GM19467 (cell line): ENCODE measurements at regions not wholly inside any gene's neighbourhood (a gene's known extent, or its start where the extent isn't known, plus 50 kb on each side); places are given as distances from the start of the nearest gene placed in this dataset.
"Not testable (repeated sequence)": the region's sequence is repeated elsewhere in the genome, so short reads cannot be mapped to it uniquely, and the experiment has no call there.

Source experiments
- ATAC-seq: cut with Tn5 transposase; IDR thresholded peaks from one replicate; pipeline ENCODE4 v1.9.1; 2021; ENCODE audit warnings: mild to moderate bottlenecking, moderate library complexity; ENCODE audit not compliant: unreplicated experiment

DNA sequence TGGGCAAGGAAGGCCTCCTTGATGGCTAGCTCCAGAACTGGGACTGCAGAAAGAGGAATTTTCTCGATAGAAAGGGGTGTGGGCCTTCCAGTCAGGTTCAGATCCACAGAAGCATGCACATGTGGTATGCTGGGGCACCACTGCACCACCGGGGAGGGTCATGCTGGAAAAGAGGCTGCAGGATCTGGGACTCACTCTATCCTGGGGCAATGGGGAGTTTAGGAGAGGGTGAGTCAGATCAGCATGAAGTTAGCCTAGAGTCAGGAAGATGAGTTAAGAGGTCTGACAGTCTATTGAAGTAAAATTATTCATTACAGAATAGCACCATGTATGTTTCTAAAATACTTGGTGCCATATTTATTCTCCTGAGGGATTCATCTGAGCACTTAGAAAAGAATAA lies 130.2 kb upstream of the TOPAZ1 start:
- no peak for ATAC-seq

- ATAC-seq = no peak
Observed at GRCh38 chr3:44114142-44114541, 127.5 kb upstream of the TOPAZ1 start.

GRCh38 chr3:44117239-44117638 lies 124.4 kb upstream of the TOPAZ1 start:
- no peak for ATAC-seq

DNA sequence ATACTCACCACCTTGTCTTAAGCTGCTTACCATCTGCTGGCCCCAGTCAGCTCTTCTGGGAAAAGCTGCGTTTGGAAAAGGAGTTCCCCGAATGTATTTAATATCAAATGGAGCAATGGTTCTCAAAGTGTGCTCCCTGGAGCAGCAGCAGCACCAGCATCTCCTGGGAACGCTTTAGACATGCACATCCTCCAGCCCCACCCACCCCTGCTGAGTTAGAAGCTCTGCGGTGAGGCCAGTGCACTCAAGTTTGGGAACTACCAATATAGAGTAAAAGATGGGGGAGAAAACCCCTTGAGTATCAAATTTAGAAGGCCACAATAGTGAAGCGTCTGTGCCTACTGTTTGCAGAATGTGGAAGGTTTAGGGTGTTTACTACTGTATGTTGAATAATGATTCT lies 124.0 kb upstream of the TOPAZ1 start:
- ATAC-seq = no peak

GRCh38 chr3:44120721-44121582 lies 120.7 kb upstream of the TOPAZ1 start:
- ATAC-seq = no peak

- ATAC-seq = no peak
Observed at GRCh38 chr3:44125246-44125645, 116.4 kb upstream of the TOPAZ1 start.

GRCh38 chr3:44125882-44126281 lies 115.8 kb upstream of the TOPAZ1 start:
- ATAC-seq = no peak

DNA sequence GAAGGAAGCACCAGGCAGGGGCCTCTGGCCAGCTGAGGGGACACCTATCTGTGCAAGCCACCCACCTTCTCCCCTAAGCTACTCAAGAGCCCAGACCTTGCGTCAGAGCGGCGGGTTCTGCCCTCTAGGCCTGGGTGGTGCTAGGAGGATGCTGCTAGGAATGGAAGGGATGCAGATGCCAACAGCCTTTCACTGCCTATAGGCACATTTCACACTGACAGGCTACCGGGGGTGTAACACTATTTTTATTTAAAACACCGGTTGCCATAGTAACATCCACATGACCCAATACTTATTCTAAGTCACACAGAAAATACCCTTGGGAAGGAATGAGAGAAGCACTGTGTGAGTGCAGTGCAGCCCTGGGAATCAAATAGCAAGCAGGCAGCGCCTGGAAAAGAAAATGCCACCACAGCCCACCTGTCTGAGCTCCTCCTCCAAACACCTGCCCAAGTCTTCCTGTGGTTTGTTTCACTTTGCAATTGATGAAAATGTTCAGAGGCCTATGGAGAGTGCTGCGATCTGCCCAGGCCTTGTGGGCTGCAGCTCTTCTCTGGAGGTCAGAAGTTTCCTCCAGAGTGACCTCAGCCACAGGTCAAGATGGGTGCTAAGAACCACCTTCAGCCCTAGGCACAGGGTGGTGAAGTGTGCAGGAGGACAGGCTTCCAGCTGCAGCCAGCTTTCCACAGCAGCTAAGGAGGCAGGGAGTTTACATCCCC lies 113.5 kb upstream of the TOPAZ1 start:
- no peak for ATAC-seq

- ATAC-seq = no peak
Observed at GRCh38 chr3:44130249-44130648, 111.4 kb upstream of the TOPAZ1 start.

DNA sequence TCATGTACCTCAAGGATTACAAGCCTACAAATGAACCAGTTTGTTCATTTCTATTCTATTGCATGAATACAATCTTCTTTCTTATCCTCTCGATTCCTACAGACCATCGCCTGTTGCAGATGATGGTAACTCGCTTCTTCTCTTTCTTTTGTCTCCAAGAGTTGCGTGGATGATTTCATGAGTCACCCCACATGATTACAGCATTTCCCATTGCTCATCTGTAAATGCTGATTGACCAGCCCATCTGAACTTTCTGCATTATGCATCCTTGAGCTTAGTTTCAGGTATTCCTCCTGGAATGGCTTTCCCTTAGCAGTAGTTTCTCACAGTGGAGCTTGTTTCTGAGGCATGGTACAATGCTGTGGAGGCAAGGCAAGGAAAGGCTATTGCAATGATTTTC lies 109.6 kb upstream of the TOPAZ1 start:
- ATAC-seq = no peak

DNA sequence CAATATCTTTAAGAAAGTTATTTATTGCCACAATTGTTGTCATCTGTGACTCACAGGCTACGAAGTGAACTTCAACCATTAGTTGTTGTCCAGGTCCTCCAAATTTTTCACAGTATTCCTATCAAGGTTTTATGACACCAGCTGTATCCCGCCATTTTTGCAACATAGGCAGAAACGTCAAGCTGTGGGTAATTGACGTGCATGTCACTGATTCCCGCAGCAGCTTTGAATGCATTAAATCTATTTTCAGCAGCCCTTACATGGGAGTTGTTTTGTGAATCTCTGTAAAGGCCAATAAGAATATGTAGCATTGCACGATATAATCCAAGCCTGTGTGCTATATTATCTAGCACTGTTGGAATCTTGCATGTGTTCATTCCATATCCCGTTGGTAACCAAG lies 109.1 kb upstream of the TOPAZ1 start:
- ATAC-seq = no peak

- no peak for ATAC-seq
Observed at GRCh38 chr3:44136421-44136820, 105.3 kb upstream of the TOPAZ1 start.

DNA sequence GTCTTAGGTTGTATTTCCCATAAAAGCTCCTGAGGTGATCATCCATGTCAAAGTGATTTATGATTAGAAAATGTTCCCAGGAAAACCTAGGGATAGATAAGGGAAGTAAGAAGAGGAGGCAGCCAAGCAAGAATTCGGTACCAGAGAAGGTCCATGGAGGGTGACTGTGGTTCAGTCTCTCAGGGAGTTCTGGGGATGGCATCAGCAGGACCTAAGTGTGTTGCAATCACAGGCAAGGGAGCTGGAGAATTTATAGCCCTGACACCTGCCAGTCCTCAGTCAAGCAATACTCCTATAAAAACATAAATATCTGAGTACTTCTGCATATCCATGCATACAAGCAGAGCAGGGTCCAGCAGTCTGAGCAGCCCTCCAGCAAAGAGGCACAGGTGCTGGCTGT lies 95.6 kb upstream of the TOPAZ1 start:
- ATAC-seq = no peak

GRCh38 chr3:44159696-44160300 lies 81.9 kb upstream of the TOPAZ1 start:
- no peak for ATAC-seq

DNA sequence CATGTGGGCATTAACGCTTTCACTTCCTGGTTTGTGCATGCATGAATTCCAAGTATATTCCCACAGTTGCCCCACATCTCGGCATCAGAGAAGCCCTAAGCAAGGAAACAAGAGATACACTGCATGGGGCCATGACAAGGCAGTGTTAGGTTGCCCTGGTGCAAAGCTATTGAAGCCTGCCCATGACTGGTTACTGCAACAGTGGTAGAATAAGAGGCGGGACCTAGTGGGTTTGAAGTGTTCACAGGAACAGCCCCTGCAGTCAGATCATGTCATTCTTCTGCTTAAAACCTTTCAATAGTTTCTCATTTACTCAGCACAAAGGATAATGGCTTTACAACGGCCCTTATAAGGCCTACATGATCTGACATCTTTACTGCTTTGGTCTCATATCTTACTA lies 80.9 kb upstream of the TOPAZ1 start:
- ATAC-seq = no peak

GRCh38 chr3:44171891-44172290 lies 69.8 kb upstream of the TOPAZ1 start:
- no peak for ATAC-seq

- ATAC-seq = not testable (repeated sequence)
Observed at GRCh38 chr3:44172701-44173100, 69.0 kb upstream of the TOPAZ1 start.

GRCh38 chr3:44173263-44173662 lies 68.4 kb upstream of the TOPAZ1 start:
- no peak for ATAC-seq

GRCh38 chr3:44175070-44175469 lies 66.6 kb upstream of the TOPAZ1 start:
- no peak for ATAC-seq

DNA sequence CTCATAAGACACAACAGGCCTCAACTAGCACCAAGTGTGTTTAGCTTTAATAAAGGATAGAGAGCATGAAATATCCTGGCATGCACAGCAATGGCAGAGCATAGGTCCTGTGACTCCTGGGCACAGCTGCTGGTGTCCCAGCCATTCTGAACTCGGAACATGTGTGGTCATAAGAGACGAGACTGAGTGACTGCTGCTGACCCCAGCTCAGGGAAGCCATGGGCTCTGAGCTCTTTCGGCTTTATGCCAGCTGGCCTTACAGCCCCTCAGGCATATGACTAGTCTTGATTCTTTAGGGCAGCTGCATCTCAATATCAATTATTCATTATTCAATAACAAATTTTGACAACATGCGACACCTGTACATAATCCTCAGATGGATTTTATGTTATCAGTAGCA lies 62.4 kb upstream of the TOPAZ1 start:
- no peak for ATAC-seq

DNA sequence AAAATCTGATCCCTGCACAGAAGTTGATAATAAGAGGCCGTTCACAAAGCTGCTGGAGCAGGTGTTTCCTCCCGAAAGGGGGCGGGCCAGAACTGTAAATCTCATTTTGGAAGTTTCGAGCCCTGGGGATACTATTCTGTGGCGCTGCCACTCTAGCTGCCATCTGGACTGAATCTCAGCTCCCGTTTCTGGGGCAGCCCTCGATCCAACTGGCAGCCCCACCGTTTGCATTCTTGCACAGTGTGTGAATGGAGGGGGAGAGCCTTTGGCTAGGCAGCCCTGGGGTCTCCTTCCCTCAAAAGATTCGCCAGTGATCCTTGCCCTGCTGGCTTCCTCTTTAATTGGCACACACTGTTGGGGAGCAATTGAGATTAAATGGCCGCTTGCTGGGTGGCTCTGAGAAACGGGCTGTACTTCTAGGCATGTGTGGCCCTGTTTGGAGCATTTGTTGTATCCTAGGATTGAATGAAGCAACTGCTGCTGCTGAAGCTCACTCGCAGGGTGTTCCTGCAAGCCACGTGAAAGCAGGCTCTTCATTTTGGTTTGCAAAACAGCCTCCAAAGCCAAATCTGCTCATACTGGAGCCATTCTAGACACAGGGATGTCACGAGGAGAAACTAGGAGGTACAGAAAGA lies 57.2 kb upstream of the TOPAZ1 start:
- no peak for ATAC-seq
